ENCODE measurements at regions not wholly inside any gene's neighbourhood (a gene's known extent, or its start where the extent isn't known, plus 50 kb on each side); places are given as distances from the start of the nearest gene placed in this dataset.
"Not testable (repeated sequence)": the region's sequence is repeated elsewhere in the genome, so short reads cannot be mapped to it uniquely, and the experiment has no call there.

DNA sequence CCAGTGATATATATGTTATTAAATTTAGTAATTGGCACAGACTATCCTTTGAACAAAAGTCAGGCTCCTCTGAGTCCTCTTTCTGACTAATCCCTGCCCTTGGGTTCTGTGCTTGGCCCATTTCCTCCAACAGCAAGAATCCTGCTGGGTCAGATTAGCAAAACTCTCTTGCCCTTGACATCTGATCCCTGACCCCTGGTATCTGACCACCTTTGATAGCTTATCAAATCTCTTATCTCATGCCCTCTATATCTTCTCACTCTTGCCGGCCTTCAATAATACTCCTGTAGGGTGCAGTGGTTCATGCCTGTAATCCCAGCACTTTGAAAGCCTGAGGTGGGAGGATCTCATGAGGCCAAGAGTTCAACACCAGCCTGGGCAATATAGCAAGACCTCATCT is 245.5 kb upstream of the FAM47A start:
- intact Hi-C loops (cut with micrococcal nuclease): no loop called here
- Mint-ChIP-seq H3K9me3 (no peaks in the 10 kb centered on the region), H3K4me3 (no peak overlapping the region), H3K27ac (no peak overlapping the region), H3K27me3 (no peaks in the 10 kb centered on the region), H3K36me3 (ENCODE audit: low read depth) (no peaks in the 10 kb centered on the region), H3K4me1 (no peaks in the 10 kb centered on the region)
- no peak for DNase-seq

- Mint-ChIP-seq H3K4me1 (no peaks in the 10 kb centered on the region), H3K4me3 (no peak overlapping the region), H3K9me3 (no peaks in the 10 kb centered on the region), H3K27ac (no peak overlapping the region), H3K27me3 (no peaks in the 10 kb centered on the region), H3K36me3 (ENCODE audit: low read depth) (no peaks in the 10 kb centered on the region)
- intact Hi-C loops (cut with micrococcal nuclease): no loop called here
- DNase-seq: no peak
Observed at GRCh38 chrX:34371754-34372153, 239.6 kb upstream of the FAM47A start.

- Mint-ChIP-seq H3K4me1 (no peaks in the 10 kb centered on the region), H3K27me3 (no peaks in the 10 kb centered on the region), H3K4me3 (no peak overlapping the region), H3K27ac (no peak overlapping the region), H3K36me3 (ENCODE audit: low read depth) (no peaks in the 10 kb centered on the region), H3K9me3 (no peaks in the 10 kb centered on the region)
- no peak for DNase-seq
- intact Hi-C loops (cut with micrococcal nuclease): no loop called here
Observed at GRCh38 chrX:34365471-34365870, 233.4 kb upstream of the FAM47A start.

GRCh38 chrX:34350561-34351335 is 218.6 kb upstream of the FAM47A start:
- Mint-ChIP-seq H3K27me3 (no peaks in the 10 kb centered on the region), H3K4me3 (no peak overlapping the region), H3K4me1 (no peaks in the 10 kb centered on the region), H3K27ac (no peak overlapping the region), H3K9me3 (no peaks in the 10 kb centered on the region), H3K36me3 (ENCODE audit: low read depth) (no peaks in the 10 kb centered on the region)
- intact Hi-C loops (cut with micrococcal nuclease): no loop called here
- no peak for DNase-seq

- no peaks in the 10 kb centered on the region for H3K36me3 Mint-ChIP-seq (ENCODE audit: low read depth)
- H3K9me3 Mint-ChIP-seq: no peaks in the 10 kb centered on the region
- DNase-seq: no peak
- no peak overlapping the region for H3K27ac Mint-ChIP-seq
- H3K27me3 Mint-ChIP-seq: no peaks in the 10 kb centered on the region
- intact Hi-C loops (cut with micrococcal nuclease): no loop called here
- H3K4me3 Mint-ChIP-seq: no peak overlapping the region
- H3K4me1 Mint-ChIP-seq: no peaks in the 10 kb centered on the region
Observed at GRCh38 chrX:34343001-34343400, 210.9 kb upstream of the FAM47A start.

- no peaks in the 10 kb centered on the region for H3K27me3 Mint-ChIP-seq
- H3K4me3 Mint-ChIP-seq: no peak overlapping the region
Observed at GRCh38 chrX:34341814-34342213, 209.7 kb upstream of the FAM47A start.

GRCh38 chrX:34341258-34341657 is 209.1 kb upstream of the FAM47A start:
- Mint-ChIP-seq H3K9me3 (peaks cover 4% of the 10 kb centered on the region), H3K4me3 (no peak overlapping the region), H3K36me3 (ENCODE audit: low read depth) (no peaks in the 10 kb centered on the region), H3K4me1 (no peaks in the 10 kb centered on the region), H3K27me3 (no peaks in the 10 kb centered on the region), H3K27ac (no peak overlapping the region)
- intact Hi-C loops (cut with micrococcal nuclease): no loop called here
- no peak for DNase-seq

More at GRCh38 chrX:34341814-34342213, 209.7 kb upstream of the FAM47A start:
- Mint-ChIP-seq H3K27ac (no peak overlapping the region), H3K4me1 (no peaks in the 10 kb centered on the region), H3K36me3 (ENCODE audit: low read depth) (no peaks in the 10 kb centered on the region), H3K9me3 (peaks cover 1% of the 10 kb centered on the region)
- intact Hi-C loops (cut with micrococcal nuclease): no loop called here
- no peak for DNase-seq

DNA sequence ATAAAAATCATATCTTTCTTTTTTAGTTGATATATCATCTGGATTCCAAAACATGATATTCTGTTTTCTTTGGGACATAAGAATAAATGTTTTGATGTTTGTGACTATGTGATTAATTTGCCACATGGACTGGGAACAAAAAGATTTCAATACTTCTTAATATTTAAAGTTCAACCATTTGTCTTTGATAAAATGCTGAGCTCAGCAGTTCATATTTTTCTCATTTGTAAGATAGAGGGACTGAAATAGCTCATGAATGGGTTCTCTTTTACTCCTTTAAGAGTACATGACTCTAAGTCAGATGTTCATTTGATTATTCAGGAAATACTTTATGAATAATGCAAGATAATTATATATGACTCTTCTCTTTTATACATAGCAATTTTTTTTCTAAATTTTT is 205.9 kb upstream of the FAM47A start:
- no peaks in the 10 kb centered on the region for H3K27me3 Mint-ChIP-seq
- H3K36me3 Mint-ChIP-seq (ENCODE audit: low read depth): no peaks in the 10 kb centered on the region
- H3K4me3 Mint-ChIP-seq: no peak overlapping the region
- no peak overlapping the region for H3K27ac Mint-ChIP-seq
- intact Hi-C loops (cut with micrococcal nuclease): no loop called here
- DNase-seq: no peak
- peaks cover 4% of the 10 kb centered on the region for H3K9me3 Mint-ChIP-seq
- no peaks in the 10 kb centered on the region for H3K4me1 Mint-ChIP-seq

DNA sequence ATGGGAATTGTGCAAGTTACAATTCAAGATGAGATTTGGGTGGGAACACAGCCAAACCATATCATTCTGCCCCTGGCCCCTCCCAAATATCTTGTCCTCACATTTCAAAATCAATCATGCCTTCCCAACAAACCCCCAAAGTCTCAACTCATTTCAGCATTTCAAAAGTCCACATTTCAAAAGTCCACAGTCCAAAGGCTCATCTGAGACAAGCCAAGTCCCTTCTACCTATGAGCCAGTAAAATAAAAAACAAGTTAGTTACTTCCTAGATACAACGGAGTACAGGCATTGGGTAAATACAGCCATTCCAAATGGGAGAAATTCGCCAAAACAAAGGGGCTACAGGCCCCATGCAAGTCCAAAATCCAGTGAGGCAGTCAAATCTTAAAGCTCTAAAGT is 203.3 kb upstream of the FAM47A start:
- H3K27ac Mint-ChIP-seq; DNase-seq; H3K4me1 Mint-ChIP-seq; H3K4me3 Mint-ChIP-seq; H3K9me3 Mint-ChIP-seq; H3K36me3 Mint-ChIP-seq (ENCODE audit: low read depth); intact Hi-C loops (cut with micrococcal nuclease); H3K27me3 Mint-ChIP-seq: not testable (repeated sequence)

GRCh38 chrX:34332334-34332733 is 200.2 kb upstream of the FAM47A start:
- Mint-ChIP-seq H3K27me3 (no peaks in the 10 kb centered on the region), H3K9me3 (peaks cover 4% of the 10 kb centered on the region), H3K27ac (no peak overlapping the region), H3K36me3 (ENCODE audit: low read depth) (no peaks in the 10 kb centered on the region), H3K4me3 (no peak overlapping the region), H3K4me1 (no peaks in the 10 kb centered on the region)
- intact Hi-C loops (cut with micrococcal nuclease): no loop called here
- no peak for DNase-seq

DNA sequence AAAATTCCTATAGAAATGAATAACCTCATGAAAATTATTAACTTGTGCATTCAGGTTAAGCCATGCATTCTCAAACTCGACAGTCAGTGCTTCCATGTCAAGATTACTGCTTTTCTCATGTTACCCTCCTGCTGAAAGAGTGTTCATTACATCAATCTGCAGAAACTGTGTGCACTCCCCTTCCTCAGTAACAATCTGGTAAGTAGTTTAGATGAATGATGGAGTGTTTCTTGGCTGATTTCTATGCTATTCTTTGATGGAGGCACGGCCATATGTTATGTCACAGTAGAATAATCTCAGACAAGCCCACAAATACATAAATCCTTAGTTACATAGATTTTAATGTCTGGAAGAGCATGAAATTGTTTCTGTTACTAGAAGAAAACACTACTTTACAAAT is 193.3 kb upstream of the FAM47A start:
- no peak for DNase-seq
- Mint-ChIP-seq H3K27ac (no peak overlapping the region), H3K9me3 (no peaks in the 10 kb centered on the region), H3K27me3 (no peaks in the 10 kb centered on the region), H3K4me3 (no peak overlapping the region), H3K4me1 (no peaks in the 10 kb centered on the region), H3K36me3 (ENCODE audit: low read depth) (no peaks in the 10 kb centered on the region)
- intact Hi-C loops (cut with micrococcal nuclease): no loop called here

DNA sequence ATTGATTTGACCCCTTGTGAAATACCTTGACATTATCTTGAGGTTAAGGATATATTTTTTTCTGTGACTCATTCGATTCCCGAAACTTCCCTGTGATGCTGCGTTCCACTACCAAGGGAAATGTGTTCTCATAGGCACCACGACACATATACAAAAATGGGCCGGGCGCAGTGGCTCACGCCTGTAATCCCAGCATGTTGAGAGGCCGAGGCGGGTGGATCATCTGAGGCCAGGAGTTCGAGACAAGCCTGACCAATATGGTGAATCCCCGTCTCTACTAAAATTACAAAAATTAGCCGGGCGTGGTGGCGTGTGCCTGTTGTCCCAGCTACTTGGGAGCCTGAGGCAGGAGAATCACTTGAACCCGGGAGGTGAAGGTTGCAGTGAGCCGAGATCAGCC is 188.3 kb upstream of the FAM47A start:
- H3K27me3 Mint-ChIP-seq; H3K9me3 Mint-ChIP-seq; H3K27ac Mint-ChIP-seq; H3K4me1 Mint-ChIP-seq; H3K36me3 Mint-ChIP-seq (ENCODE audit: low read depth); H3K4me3 Mint-ChIP-seq; DNase-seq; intact Hi-C loops (cut with micrococcal nuclease): not testable (repeated sequence)

- Mint-ChIP-seq H3K27ac (no peak overlapping the region), H3K27me3 (no peaks in the 10 kb centered on the region), H3K4me1 (no peaks in the 10 kb centered on the region), H3K36me3 (ENCODE audit: low read depth) (no peaks in the 10 kb centered on the region), H3K9me3 (no peaks in the 10 kb centered on the region), H3K4me3 (no peak overlapping the region)
- intact Hi-C loops (cut with micrococcal nuclease): loop anchor here (5.0 kb wide), 1 partner anchor 869 kb away; no protein-coding TSS in a partner anchor
- DNase-seq: peak; percentile 57
Observed at GRCh38 chrX:34300871-34301270, 168.8 kb upstream of the FAM47A start.

GRCh38 chrX:34299451-34299967 is 167.4 kb upstream of the FAM47A start:
- Mint-ChIP-seq H3K27me3 (no peaks in the 10 kb centered on the region), H3K36me3 (ENCODE audit: low read depth) (no peaks in the 10 kb centered on the region), H3K4me1 (no peaks in the 10 kb centered on the region), H3K9me3 (no peaks in the 10 kb centered on the region), H3K27ac (no peak overlapping the region), H3K4me3 (no peak overlapping the region)
- no peak for DNase-seq
- intact Hi-C loops (cut with micrococcal nuclease): no loop called here

DNA sequence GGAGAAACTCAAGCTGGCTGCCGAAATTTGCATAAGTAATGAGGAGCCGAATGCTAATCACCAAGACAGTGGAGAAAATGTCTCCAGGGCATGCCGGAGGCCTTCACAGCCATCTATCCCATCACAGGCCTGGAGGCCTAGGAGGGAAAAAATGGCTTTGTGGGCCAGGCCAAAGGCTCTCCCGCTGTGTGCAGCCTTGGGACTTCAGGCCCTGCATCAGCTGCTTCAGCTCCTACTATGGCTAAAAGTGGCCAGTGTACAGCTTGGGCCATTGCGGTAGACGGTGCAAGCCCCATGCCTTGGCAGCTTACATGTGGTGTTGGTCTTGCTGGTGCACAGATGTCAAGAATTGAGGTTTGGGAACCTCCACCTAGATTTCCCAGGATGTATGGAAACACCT is 162.6 kb upstream of the FAM47A start:
- H3K36me3 Mint-ChIP-seq (ENCODE audit: low read depth): no peaks in the 10 kb centered on the region
- no peaks in the 10 kb centered on the region for H3K9me3 Mint-ChIP-seq
- H3K27me3 Mint-ChIP-seq: no peaks in the 10 kb centered on the region
- H3K4me1 Mint-ChIP-seq: no peaks in the 10 kb centered on the region
- intact Hi-C loops (cut with micrococcal nuclease): no loop called here
- no peak overlapping the region for H3K27ac Mint-ChIP-seq
- H3K4me3 Mint-ChIP-seq: no peak overlapping the region
- DNase-seq: no peak
